NCI-H1930 (cell line): ENCODE measurements at regions not wholly inside any gene's neighbourhood (a gene's known extent, or its start where the extent isn't known, plus 50 kb on each side); places are given as distances from the start of the nearest gene placed in this dataset.
"Not testable (repeated sequence)": the region's sequence is repeated elsewhere in the genome, so short reads cannot be mapped to it uniquely, and the experiment has no call there.

Source experiments
- DNase-seq, 2 experiments: peaks; one replicate each; lab custom pipeline; 2025; lab: John Stamatoyannopoulos, UW

DNA sequence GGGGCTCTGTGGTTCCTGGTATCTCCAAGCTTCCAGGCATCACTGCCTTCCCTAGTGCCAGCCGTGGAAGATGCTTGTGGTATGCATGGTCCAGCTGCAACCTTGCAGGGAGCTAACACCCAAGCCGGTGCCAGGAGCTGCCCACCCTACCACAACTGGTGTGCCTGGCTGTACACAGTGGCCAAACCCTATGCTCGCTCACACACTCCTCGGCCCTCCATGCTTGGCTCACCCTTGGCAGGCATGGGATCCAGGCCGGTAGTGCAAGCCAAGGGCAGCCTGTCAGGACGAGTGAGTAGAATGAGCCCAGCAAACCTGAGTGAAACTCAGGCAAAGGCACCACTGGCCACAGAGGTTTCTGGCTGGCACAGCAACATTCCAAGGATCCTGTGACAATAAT, 1676.0 kb downstream of the SLITRK1 start:
- no peak for DNase-seq

DNA sequence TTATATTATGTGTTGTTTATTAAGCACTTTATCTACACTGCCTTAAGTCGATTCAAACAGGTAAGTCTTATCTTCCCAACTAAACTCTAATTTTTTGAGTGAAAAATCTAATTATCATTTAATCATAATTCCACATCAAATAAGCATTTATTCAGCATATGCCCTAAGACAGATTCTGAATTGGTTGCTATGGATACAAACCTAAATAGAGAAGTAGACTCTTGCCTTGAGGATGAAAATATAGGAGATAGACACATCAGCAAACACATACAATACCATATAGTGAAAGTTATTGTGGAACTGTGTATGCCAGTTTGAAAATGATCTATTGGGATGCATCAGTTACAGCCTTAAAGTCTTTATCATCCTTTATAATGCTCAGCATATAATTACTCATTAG, 1679.9 kb downstream of the SLITRK1 start:
- DNase-seq: no peak

DNA sequence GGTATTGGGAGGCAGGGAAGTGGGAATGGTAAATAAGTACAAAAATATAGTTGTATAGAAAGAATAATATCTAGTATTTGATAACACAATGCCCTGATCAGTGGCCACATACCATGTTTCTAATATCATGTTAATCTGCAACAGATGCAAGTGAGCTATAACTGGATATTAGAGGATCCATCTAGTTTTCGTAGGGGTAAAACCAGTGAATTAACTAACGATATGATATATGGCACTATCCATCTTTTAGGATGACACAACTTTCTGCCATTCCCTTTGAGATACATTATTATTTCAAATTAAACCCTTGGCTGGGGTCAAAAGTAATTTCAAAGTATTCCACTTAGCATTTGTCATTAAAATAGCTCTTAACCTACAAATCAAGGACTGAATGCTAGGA, 1686.2 kb downstream of the SLITRK1 start:
- no peak for DNase-seq

DNA sequence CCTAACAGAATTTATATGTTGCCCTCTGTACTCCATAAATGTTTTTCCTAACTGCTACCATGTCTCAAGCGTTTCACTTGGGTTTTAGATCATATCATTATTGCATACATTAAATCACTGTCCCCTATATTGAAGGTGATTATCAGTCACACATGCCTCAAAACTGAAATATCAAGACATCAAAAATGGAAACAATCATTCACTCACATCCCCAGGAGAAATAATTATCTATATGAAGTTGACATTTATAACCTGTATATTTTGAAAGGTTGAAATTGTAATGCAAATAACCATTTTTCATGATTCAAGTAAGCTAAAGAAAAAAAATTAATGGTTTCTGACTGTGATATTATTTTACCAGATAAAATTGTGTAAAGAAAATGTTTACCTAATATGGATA, 1695.0 kb downstream of the SLITRK1 start:
- no peak for DNase-seq

DNA sequence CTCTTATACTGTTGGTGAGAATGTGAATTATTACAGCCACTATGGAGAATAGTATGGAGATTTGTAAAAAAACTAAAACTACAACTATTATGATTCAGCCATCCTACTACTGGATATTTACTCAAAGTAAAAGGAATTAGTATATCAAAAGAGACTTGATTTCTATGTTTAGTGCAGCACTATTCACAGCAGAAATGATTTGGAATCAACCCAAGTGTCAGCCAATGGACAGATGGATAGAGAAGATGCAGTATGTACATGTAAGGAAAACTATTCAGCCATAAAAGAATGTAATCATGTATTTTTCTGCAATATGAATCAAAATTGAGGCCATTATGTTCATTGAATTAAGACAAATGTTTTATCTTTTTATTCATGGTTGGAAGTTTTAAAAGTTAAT, 1705.5 kb downstream of the SLITRK1 start:
- no peak for DNase-seq

DNA sequence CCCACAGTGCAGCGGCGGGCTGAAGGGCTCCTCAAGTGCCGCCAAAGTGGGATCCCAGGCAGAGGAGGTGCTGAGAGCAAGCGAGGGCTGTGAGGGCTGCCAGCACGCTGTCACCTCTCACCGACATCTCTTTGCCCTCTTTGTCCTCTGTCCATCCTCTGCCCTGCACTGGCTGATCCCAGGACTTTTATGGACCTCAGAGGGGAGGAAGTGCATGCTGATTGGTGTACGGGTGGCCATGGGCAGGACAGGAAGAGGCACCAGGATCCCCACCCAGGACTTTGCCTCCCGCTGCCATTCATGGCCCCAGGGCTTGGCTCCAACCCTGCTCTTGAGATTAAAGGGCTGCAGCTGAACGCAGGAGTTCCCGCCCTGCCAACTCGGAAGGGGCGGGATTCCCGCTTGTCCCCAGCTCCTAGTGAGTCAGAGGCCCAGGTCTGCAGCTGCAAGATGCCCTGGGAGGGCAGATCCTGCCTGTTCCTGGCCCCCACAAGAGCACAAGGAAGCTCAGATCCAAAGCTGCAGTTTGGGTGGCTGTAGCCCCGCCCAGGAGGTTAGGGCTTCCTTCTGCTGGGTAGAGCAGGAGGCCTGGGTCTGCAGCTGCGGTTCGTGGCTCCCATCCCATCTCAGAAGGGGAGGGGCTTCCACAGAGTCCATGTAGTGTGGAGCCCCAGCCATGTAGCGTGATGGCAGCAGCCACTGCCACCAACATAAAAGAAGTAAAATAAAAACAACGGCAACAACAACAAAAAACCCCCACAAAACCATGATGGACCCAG, 1716.7 kb downstream of the SLITRK1 start:
- DNase-seq: peak; percentile 2 to 18

DNA sequence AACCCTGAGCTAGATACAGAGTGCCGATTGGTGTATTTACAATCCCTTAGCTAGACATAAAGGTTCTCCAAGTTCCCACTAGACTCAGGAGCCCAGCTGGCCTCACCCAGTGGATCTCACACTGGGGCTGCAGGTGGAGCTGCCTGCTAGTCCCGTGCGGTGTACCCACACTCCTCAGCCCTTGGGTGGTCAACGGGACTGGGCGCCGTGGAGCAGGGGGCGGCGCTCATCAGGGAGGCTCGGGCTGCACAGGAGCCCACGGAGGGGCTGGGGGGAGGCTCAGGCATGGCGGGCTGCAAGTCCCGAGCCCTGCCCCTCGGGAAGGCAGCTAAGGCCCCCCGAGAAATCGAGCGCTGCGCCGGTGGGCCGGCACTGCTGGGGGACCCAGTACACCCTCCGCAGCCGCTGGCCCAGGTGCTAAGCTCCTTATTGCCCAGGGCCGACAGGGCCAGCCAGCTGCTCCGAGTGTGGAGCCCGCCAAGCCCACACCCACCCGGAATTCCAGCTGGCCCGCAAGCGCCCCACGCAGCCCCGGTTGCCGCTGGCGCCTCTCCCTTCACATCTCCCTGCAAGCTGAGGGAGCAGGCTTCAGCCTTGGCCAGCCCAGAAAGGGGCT, 1717.4 kb downstream of the SLITRK1 start:
- DNase-seq: not testable (repeated sequence)

DNA sequence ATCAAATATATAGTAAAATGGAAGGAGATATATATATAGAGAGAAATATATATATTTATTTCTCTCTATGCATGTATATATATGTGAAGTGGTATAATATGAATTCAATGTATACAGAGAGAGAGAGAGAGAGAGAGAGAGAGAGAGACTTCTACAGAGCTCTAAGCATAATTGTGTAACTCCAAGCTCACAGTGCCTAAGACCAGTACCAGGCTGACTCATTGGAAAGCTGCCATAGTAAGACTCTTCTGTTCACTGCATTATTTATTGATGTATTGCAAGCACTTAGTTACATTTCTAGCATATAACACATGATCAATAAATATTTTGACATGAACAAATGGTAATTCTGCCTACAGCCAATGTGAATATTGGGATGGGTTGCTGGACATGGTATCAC, 1734.7 kb downstream of the SLITRK1 start:
- no peak for DNase-seq

DNA sequence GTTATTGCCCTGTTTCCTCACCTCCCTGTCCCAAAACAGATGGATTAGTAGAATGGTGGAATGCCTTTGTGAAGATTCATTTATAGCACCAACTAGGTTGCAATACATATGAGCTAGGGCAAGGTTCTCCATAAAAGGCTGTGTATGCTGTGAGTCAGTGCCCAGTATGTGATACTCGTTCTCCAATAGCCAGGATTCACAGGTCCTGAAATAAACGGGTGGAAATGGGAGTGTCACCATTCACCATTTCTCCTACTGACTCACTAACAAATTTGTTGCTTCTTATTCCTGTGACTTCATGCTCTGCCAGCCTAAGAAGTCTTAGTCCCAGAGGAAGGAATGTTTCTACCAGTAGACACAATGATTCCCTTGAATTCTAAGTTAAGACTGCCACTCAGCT, 1745.4 kb downstream of the SLITRK1 start:
- no peak for DNase-seq

DNA sequence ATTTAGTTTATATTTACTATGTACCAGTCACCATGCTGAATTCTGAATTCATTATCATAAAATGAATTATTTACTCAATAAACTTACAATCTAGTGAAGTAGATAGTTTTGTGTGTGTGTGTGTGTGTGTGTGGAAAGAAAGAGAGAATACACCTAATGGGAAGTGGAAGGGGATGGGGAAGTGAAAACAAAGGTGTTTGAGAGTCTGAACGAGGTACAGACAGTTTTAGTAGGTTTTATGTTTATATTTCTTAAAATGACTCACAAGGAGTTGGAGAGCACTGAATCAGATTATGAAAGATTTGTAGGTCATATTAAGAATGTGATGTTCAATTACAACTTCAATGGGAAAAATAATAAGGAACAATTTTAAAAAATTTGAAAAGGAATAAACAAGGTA, 1753.0 kb downstream of the SLITRK1 start:
- no peak for DNase-seq

DNA sequence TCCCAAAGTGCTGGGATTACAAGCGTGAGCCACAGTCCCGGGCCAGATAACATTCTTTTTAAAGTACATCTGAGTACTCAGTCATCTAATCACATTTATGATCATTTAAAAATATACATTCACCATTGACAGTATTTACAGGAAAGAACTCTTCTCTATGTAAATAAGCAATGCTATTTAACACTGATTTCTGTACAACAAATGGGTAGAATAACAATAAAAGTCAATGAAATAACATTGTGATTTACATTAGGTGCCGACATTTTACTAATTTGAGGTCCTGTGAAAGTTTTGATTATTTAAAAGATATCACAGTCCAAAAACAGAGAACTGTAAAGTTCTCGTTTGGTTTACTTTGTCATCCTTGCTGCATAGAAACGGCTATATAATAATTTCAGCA, 1763.7 kb downstream of the SLITRK1 start:
- DNase-seq: no peak

DNA sequence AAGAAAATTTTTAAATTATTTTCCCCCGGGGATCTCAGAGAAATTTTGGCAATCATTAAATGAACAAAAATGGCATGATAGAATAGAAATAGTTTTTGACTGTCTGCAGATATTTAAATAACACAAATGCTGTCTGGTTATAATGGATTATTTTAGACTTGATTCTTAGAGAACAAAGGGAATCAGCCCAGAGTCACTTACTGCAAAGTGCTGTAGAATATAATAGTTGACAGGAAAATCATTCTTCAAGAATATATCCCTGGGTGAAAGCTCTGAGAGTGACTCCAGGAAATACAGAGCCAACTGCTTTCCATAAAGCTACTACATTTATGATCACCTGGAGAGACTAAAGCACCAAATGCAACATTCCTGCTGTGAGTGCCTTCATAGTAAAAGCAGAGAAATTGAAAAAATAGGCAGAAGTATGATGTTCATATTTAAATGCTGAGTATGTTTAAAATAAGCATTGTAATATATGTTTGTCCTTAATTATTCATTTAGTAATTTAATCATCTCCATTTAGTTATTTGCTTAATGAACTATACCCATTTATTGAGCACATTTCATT, 1765.8 kb downstream of the SLITRK1 start:
- DNase-seq: no peak

DNA sequence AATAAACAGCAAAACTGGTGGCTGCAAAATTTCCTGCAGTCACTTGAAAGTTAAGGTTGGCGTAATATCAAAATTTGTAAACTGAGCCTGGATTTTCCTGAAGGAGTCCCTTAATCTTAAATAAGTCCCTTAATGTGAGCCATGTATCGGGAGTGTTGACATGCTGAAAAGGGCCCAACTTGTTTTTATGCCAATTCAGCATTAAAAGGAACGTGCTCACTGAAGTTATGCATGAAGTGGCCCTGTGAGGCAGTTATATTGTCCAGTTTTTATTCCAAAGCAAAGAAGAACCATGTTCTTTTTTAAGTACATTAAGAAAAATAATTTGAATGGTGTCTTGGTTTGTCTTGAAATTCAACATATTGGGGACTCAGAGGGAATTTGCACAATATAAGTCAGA, 1766.9 kb downstream of the SLITRK1 start:
- no peak for DNase-seq

DNA sequence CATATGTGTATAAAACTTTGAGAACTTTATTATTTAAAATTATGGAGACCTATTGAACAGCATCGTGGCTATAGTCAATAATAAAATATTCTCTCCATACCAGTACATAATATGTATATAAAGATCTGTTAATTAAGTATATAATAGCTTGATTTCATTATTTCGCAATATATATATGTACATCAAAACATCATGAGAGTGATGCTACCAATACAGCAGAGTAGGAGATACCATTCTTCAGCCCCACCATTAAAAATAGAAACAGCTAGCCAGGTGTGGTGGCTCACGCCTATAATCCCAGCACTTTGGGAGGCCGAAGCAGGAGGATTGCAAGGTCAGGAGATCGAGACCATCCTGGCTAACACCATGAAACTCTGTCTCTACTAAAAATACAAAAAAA, 1755.3 kb upstream of the SPRY2 start:
- DNase-seq: no peak

DNA sequence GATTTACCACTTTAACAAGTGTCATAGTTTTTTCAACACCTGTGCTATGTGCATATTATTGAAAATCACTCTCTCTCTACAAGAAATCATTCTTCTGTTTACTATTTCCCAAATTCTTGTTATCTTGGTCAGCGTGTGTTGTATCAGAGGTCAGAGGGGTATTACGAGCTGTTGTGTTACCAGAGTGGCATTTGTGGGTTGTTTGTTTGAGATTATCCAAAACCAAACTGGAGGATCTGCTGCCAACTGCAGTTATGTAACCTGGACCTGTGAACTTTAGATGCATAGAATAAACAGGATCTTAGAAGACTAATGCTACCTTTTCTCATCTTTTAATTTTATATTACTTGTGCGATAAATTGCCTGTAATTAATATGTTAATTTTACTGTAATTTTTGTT, 1751.4 kb upstream of the SPRY2 start:
- DNase-seq: no peak

DNA sequence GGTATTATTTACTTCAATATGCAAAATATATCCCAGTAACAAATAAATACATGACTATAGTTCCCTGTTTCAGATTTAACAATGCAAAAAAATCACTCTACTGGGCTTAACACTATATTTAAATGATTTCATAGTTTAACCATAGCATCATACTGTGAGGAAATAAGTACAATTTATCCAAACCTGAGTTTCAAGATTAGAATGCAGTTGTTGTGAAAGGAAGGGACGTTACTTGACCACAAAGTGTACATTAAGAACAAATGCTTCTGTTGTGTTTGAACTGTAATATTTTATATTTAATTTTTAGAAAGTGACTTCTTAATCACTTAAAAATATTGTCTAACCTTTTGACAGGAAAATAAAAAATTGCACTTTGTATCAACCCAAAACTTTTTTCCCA, 1747.9 kb upstream of the SPRY2 start:
- no peak for DNase-seq

DNA sequence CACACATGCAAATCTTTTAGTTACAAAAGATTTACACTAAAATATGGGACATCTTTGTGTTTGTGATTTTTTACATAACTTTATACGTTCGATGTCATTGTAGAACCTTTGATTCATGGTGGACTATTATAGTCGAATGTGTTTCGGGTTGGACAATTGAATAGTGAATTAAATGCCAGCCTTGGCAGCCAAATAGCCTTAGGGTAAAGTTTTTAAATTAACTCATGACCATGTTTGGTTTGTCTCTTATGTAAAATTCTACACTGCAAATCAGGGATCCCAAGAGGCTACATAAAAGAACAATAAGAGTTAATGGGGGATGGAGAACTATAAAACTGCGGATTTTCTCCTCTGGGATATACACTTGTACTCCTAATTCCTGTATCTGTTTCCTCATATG, 1735.6 kb upstream of the SPRY2 start:
- DNase-seq: peak in 1 of 2 experiments; percentile 11

DNA sequence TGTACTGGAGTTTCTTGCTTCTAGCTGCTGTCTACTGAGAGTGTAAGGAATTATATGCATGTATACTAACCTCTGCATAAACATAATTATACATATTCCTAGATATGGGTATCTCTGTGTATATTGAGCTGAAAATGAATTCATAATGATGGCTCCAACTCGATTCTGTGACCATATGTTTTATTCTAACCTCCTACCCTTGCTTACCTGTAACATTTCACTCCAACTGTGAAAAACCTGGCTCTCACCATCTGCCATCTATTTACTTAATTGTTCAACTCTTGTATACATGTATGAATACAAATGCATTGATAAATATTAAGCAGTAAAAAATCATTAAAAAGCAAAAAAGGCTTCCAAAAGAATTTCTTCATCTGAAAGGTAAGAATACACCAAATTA, 1729.5 kb upstream of the SPRY2 start:
- DNase-seq: no peak

DNA sequence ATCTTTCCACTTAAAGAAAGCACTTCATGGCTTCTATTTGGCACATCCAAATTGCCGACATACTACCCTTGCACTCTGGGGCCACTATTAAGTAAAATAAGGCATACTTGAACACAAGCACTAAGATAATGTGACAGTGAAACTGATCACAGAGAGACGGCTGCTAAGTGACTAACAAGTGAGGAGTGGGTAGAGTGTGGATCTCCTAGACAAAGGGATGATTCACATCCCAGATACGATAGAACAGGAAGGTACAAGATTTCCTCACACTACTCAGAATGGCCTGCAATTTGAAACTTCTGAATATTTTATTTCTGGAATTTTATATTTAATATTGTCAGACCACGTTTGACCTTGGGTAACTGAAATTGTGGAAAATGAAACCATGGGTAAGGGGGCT, 1721.8 kb upstream of the SPRY2 start:
- no peak for DNase-seq

DNA sequence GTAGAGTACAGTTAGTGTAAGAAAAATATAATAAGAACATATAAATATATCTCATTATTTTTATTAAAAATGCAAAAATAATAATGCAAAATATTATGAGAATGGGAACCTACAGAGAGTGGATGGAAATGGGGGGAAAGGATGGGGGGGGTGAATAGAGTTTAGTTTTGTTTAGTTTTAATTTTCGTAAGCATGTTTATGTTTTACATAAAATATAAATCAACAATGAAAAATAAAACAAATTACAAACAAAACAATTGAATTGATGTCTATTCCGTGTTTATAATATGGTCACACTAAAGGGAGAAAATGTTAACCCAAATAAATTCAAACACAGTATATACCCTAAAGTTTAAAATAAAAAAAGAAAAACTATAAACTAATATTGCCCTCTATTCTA, 1717.4 kb upstream of the SPRY2 start:
- no peak for DNase-seq

DNA sequence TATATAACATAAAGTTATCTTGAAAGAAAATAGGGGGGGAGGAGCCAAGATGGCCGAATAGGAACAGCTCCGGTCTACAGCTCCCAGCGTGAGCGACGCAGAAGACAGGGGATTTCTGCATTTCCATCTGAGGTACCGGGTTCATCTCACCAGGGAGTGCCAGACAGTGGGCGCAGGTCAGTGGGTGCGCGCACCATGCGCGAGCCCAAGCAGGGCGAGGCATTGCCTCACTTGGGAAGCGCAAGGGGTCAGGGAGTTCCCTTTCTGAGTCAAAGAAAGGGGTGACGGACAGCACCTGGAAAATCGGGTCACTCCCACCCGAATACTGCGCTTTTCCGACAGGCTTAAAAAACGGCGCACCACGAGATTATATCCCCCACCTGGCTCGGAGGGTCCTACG, 1704.4 kb upstream of the SPRY2 start:
- DNase-seq: not testable (repeated sequence)

DNA sequence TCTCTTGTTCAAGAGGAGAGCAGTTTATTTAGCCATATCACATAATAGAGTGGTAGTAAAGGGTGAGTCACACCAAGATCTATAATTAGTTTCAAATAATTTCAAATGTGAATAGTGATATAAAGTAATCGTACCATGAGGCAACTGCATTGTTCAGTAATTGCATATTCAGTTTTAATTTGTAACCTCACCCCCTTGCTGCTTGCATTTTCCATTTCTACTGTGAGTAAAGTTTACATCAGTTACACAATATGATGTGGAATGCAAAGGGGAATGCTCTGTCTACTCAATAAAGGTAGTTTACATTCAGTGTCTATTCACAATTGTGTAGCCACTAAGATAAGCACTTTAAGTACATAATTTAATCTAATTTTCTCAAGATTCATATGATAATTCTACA, 1695.7 kb upstream of the SPRY2 start:
- no peak for DNase-seq

DNA sequence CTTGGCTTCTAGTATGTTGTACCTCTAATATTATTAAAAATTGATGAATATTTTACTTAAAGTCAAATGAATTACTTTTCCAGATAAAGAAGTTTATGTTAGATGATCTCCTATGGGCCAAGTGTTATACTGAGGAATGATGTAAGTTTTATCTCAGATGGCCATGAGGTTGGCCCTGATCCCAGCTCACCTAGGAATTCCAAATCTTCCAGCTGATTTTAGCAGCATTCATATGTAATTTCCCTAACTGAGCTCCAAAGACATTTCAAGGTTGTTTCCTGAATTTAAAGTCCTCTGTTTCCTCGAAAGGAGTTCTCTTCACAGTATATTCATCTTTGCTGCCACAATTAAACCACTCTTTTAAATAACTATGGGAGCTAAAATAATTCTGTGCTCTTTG, 1670.4 kb upstream of the SPRY2 start:
- no peak for DNase-seq

DNA sequence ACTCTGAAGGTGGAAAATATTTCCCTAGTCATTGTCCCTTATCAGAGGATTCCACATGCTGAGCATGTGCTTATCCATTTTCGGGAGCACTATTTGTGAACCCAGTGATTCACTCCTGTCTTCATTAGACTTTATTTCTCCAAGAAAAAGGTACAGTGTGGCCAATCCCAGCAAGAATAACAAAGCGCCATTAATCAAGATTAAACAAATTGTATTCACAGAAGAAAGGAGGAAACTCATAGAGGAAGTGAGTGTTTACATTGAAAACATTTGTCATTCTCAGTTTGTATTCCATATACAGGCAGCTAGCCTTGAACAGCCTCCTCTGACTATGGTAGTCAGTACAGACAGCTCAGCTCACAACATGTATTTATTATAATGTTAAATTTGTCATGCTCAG, 1669.9 kb upstream of the SPRY2 start:
- no peak for DNase-seq
